ENCODE measurements at regions not wholly inside any gene's neighbourhood (a gene's known extent, or its start where the extent isn't known, plus 50 kb on each side); places are given as distances from the start of the nearest gene placed in this dataset.
"Not testable (repeated sequence)": the region's sequence is repeated elsewhere in the genome, so short reads cannot be mapped to it uniquely, and the experiment has no call there.

GRCh38 chr1:222187566-222188332 is 360.2 kb downstream of the HHIPL2 start:
- intact Hi-C loops (cut with micrococcal nuclease) = no loop called here
- ATAC-seq (ENCODE audit: low read depth) (no peak), DNase-seq (no peak)
- Mint-ChIP-seq H3K4me3 (no peak overlapping the region), H3K9me3 (peaks cover 7% of the 10 kb centered on the region), H3K27me3 (peaks cover 5% of the 10 kb centered on the region), H3K4me1 (no peaks in the 10 kb centered on the region), H3K27ac (no peak overlapping the region), H3K36me3 (ENCODE audit: low read depth) (no peaks in the 10 kb centered on the region)
- CTCF ChIA-PET = no interaction called here
- POLR2A ChIA-PET = no interaction called here
- no peak for TF ChIP-seq CTCF (IDR thresholded peaks at IDR 0.05)

- no peak overlapping the region for H3K27ac Mint-ChIP-seq
Measured at GRCh38 chr1:222182641-222183040, 365.3 kb downstream of the HHIPL2 start.

GRCh38 chr1:222181191-222181590 is 366.7 kb downstream of the HHIPL2 start:
- Mint-ChIP-seq H3K36me3 (ENCODE audit: low read depth) (no peaks in the 10 kb centered on the region), H3K4me1 (no peaks in the 10 kb centered on the region), H3K27ac (no peak overlapping the region), H3K9me3 (peaks cover 4% of the 10 kb centered on the region), H3K4me3 (no peak overlapping the region), H3K27me3 (peaks cover 3% of the 10 kb centered on the region)
- intact Hi-C loops (cut with micrococcal nuclease) = no loop called here
- DNase-seq = no peak
- no peak for ATAC-seq (ENCODE audit: low read depth)
- no peak for TF ChIP-seq CTCF (IDR thresholded peaks at IDR 0.05)
- POLR2A ChIA-PET = interaction anchor here (0.7 kb wide), 1 partner anchor 1384 kb away, joined by 3 read pairs; no protein-coding TSS in a partner anchor
- CTCF ChIA-PET = no interaction called here

More at GRCh38 chr1:222182641-222183040, 365.3 kb downstream of the HHIPL2 start:
- ChIA-PET CTCF (interaction anchor here (0.6 kb wide), 1 partner anchor 507 kb away, joined by 3 read pairs; no protein-coding TSS in a partner anchor), POLR2A (interaction anchor here (0.7 kb wide), 1 partner anchor 48 kb away, joined by 3 read pairs; no protein-coding TSS in a partner anchor)
- peaks cover 5% of the 10 kb centered on the region for H3K27me3 Mint-ChIP-seq
- H3K4me3 Mint-ChIP-seq = no peak overlapping the region
- H3K9me3 Mint-ChIP-seq = peaks cover 4% of the 10 kb centered on the region
- no peak for ATAC-seq (ENCODE audit: low read depth)
- intact Hi-C loops (cut with micrococcal nuclease) = no loop called here
- no peaks in the 10 kb centered on the region for H3K4me1 Mint-ChIP-seq
- no peaks in the 10 kb centered on the region for H3K36me3 Mint-ChIP-seq (ENCODE audit: low read depth)
- TF ChIP-seq CTCF (IDR thresholded peaks at IDR 0.05) = no peak
- DNase-seq = no peak

- intact Hi-C loops (cut with micrococcal nuclease); DNase-seq; ATAC-seq (ENCODE audit: low read depth); H3K4me3 Mint-ChIP-seq; H3K36me3 Mint-ChIP-seq (ENCODE audit: low read depth); POLR2A ChIA-PET; CTCF ChIA-PET; H3K4me1 Mint-ChIP-seq; H3K9me3 Mint-ChIP-seq; H3K27ac Mint-ChIP-seq: not testable (repeated sequence)
- peaks cover 21% of the 10 kb centered on the region for H3K27me3 Mint-ChIP-seq
Measured at GRCh38 chr1:222177496-222177895, 370.4 kb downstream of the HHIPL2 start.

- CTCF ChIA-PET = interaction anchor here (0.7 to 2.2 kb wide), 13 partner anchors 161 to 967 kb away, joined by 3 to 37 read pairs (median 4); partner anchors contain the start of gene DUSP10
- POLR2A ChIA-PET = interaction anchor here (1.2 kb wide), 1 partner anchor 331 kb away, joined by 3 read pairs; no protein-coding TSS in a partner anchor
- Mint-ChIP-seq H3K36me3 (ENCODE audit: low read depth) (no peaks in the 10 kb centered on the region), H3K27me3 (peaks cover 16% of the 10 kb centered on the region), H3K9me3 (peaks cover 11% of the 10 kb centered on the region), H3K4me3 (no peak overlapping the region), H3K4me1 (no peaks in the 10 kb centered on the region), H3K27ac (no peak overlapping the region)
- no peak for TF ChIP-seq CTCF (IDR thresholded peaks at IDR 0.05)
- DNase-seq = no peak
- intact Hi-C loops (cut with micrococcal nuclease) = loop anchor here (1.0 to 2.0 kb wide), 6 partner anchors 162 to 1297 kb away; partner anchors contain the start of gene DUSP10
- ATAC-seq (ENCODE audit: low read depth) = peak; percentile 52
Measured at GRCh38 chr1:222171005-222171404, 376.9 kb downstream of the HHIPL2 start.
